OCI-LY3 (cell line): ENCODE measurements at regions not wholly inside any gene's neighbourhood (a gene's known extent, or its start where the extent isn't known, plus 50 kb on each side); places are given as distances from the start of the nearest gene placed in this dataset.

Experiments used
- H2AFZ ChIP-seq: fragments of 200-600, 300-600 bp; shearing (Covaris generic); 2 replicates; pipeline ENCODE4 v1.6.0; 2014; ENCODE audit warnings: antibody characterized with exemption, low read depth, low read length
- H3K27ac ChIP-seq: fragments of 200-600, 300-600 bp; sonication (generic); 2 replicates; pipeline ENCODE4 v1.5.1; 2014; ENCODE audit warnings: mild to moderate bottlenecking, low read length, moderate library complexity, mixed read lengths
- H3K27me3 ChIP-seq: fragments of 200-600, 300-600 bp; sonication (generic); 2 replicates; pipeline ENCODE4 v1.6.1; 2014; ENCODE audit warnings: low read depth, low read length, mixed read lengths
- H3K36me3 ChIP-seq: fragments of 200-600, 300-600 bp; sonication (generic); replicated peaks from 2 replicates; pipeline ENCODE3; 2014; ENCODE audit warnings: low read depth, low read length, mixed read lengths
- H3K4me1 ChIP-seq: fragments of 300-600, 200-600 bp; sonication (generic); 2 replicates; pipeline ENCODE4 v1.6.1; 2014; ENCODE audit warnings: low read length, mixed read lengths
- H3K4me2 ChIP-seq: fragments of 200-600, 300-600 bp; sonication (generic); 2 replicates; pipeline ENCODE4 v1.6.1; 2014; ENCODE audit warnings: low read length, mixed read lengths
- H3K4me3 ChIP-seq: fragments of 300-600, 200-600 bp; sonication (generic); 2 replicates; pipeline ENCODE4 v1.5.1; 2014; ENCODE audit warnings: antibody characterized with exemption, mild to moderate bottlenecking, low read length, moderate library complexity
- H3K79me2 ChIP-seq: fragments of 300-600, 200-600 bp; shearing (Covaris generic); 2 replicates; pipeline ENCODE4 v1.6.1; 2014; ENCODE audit warnings: mild to moderate bottlenecking, low read length, mixed read lengths
- H3K9ac ChIP-seq: fragments of 300-600, 200-600 bp; shearing (Covaris generic); 2 replicates; pipeline ENCODE4 v1.6.0; 2014; ENCODE audit warnings: mild to moderate bottlenecking, low read length, moderate library complexity
- H3K9me3 ChIP-seq: fragments of 200-600, 300-600 bp; shearing (Covaris generic); 2 replicates; pipeline ENCODE4 v1.6.1; 2014; ENCODE audit warnings: low read length, mixed read lengths; ENCODE audit not compliant: insufficient read depth
- H4K20me1 ChIP-seq: fragments of 200-600, 300-600 bp; sonication (generic); 2 replicates; pipeline ENCODE4 v1.6.1; 2016; ENCODE audit warnings: low read length, mixed read lengths; ENCODE audit not compliant: insufficient read depth
- CTCF ChIP-seq: fragments of 200-600, 300-600 bp; sonication (generic); IDR thresholded peaks from 2 replicates; pipeline ENCODE4 v1.5.1; 2014; ENCODE audit warnings: antibody characterized with exemption, low read length, low read depth
- EZH2phosphoT487 ChIP-seq: fragments of 200-600 bp; shearing (Covaris generic); IDR thresholded peaks from 2 replicates; pipeline ENCODE4 v1.6.1; 2018; ENCODE audit warnings: antibody characterized with exemption, mixed run types, low read depth

GRCh38 chr12:113724794-113725556 lies 241.2 kb downstream of the RBM19 start:
- Histone ChIP-seq H3K79me2 (no peaks in the 10 kb centered on the region), H3K4me2 (no peak overlapping the region), H3K4me1 (no peaks in the 10 kb centered on the region), H4K20me1 (no peaks in the 10 kb centered on the region), H3K9me3 (no peaks in the 10 kb centered on the region), H3K36me3 (no peaks in the 10 kb centered on the region), H3K27me3 (peaks cover 12% of the 10 kb centered on the region), H3K9ac (no peak overlapping the region), H3K4me3 (no peak overlapping the region), H3K27ac (no peak overlapping the region), H2AFZ (no peak overlapping the region)
- TF ChIP-seq EZH2phosphoT487, result no peak
- no peak for TF ChIP-seq CTCF

- Histone ChIP-seq H3K4me1 (no peaks in the 10 kb centered on the region), H3K9ac (no peak overlapping the region), H3K4me2 (no peak overlapping the region), H3K27me3 (peaks cover 7% of the 10 kb centered on the region; the same call in 1 of the 2 replicates), H3K27ac (no peak overlapping the region), H3K36me3 (no peaks in the 10 kb centered on the region), H3K79me2 (no peaks in the 10 kb centered on the region), H3K4me3 (no peak overlapping the region), H3K9me3 (no peaks in the 10 kb centered on the region), H4K20me1 (no peaks in the 10 kb centered on the region), H2AFZ (no peak overlapping the region)
- TF ChIP-seq CTCF (no peak), EZH2phosphoT487 (no peak)
These were observed 242.5 kb downstream of the RBM19 start for GRCh38 chr12:113723631-113724030.

GRCh38 chr12:113722747-113723146 lies 243.4 kb downstream of the RBM19 start:
- H3K27me3 ChIP-seq, result peaks cover 4% of the 10 kb centered on the region
- H3K4me1 ChIP-seq, result no peaks in the 10 kb centered on the region
- TF ChIP-seq CTCF (no peak), EZH2phosphoT487 (no peak)
- H2AFZ ChIP-seq, result no peak overlapping the region
- no peaks in the 10 kb centered on the region for H3K79me2 ChIP-seq
- no peak overlapping the region for H3K9ac ChIP-seq
- H3K4me2 ChIP-seq, result no peak overlapping the region
- H3K27ac ChIP-seq, result no peak overlapping the region
- H3K36me3 ChIP-seq, result no peaks in the 10 kb centered on the region
- no peaks in the 10 kb centered on the region for H3K9me3 ChIP-seq
- H4K20me1 ChIP-seq, result no peaks in the 10 kb centered on the region
- H3K4me3 ChIP-seq, result no peak overlapping the region

- Histone ChIP-seq H3K4me2 (no peak overlapping the region), H3K9me3 (no peaks in the 10 kb centered on the region), H2AFZ (no peak overlapping the region), H3K9ac (no peak overlapping the region), H3K27me3 (peaks cover 4% of the 10 kb centered on the region), H3K79me2 (no peaks in the 10 kb centered on the region), H4K20me1 (no peaks in the 10 kb centered on the region), H3K27ac (no peak overlapping the region), H3K4me3 (no peak overlapping the region), H3K36me3 (no peaks in the 10 kb centered on the region), H3K4me1 (no peaks in the 10 kb centered on the region)
- TF ChIP-seq CTCF, result no peak
- TF ChIP-seq EZH2phosphoT487, result no peak
These were observed 245.5 kb downstream of the RBM19 start for GRCh38 chr12:113720629-113721028.
